Mesendoderm (in vitro differentiated cells): ENCODE measurements at regions not wholly inside any gene's neighbourhood (a gene's known extent, or its start where the extent isn't known, plus 50 kb on each side); places are given as distances from the start of the nearest gene placed in this dataset.

Source experiments
- DNase-seq: peaks from one replicate; pipeline ENCODE4 v3.0.0; 2013
- H2AK5ac ChIP-seq: 2 replicates; pipeline ENCODE4 v1.6.1; 2013; ENCODE audit warnings: low read length, inconsistent platforms
- H2BK120ac ChIP-seq: 2 replicates; pipeline ENCODE4 v1.6.1; 2013; ENCODE audit warnings: low read depth, mild to moderate bottlenecking, low read length, moderate library complexity, mixed read lengths
- H2BK15ac ChIP-seq: replicated peaks from 2 replicates; pipeline ENCODE4 v1.6.1; 2013; ENCODE audit warnings: low read depth, mild to moderate bottlenecking, moderate library complexity
- H2BK5ac ChIP-seq: 2 replicates; pipeline ENCODE4 v1.6.1; 2013; ENCODE audit warnings: low read length, inconsistent platforms
- H3K18ac ChIP-seq: 2 replicates; pipeline ENCODE4 v1.6.1; 2013; ENCODE audit warnings: mild to moderate bottlenecking, low read length, mixed read lengths
- H3K23ac ChIP-seq: one replicate; pipeline ENCODE4 v1.6.1; 2013; ENCODE audit warnings: low read length
- H3K27ac ChIP-seq: 2 replicates; pipeline ENCODE4 v1.5.1; 2013; ENCODE audit warnings: low read depth, mild to moderate bottlenecking, inconsistent platforms, low read length, moderate library complexity
- H3K27me3 ChIP-seq: 2 replicates; pipeline ENCODE4 v1.6.1; 2013; ENCODE audit warnings: low read length, control low read depth, mild to moderate bottlenecking, inconsistent platforms; ENCODE audit not compliant: insufficient read depth, poor library complexity
- H3K36me3 ChIP-seq: 2 replicates; pipeline ENCODE4 v1.6.1; 2013; ENCODE audit warnings: low read length, inconsistent platforms; ENCODE audit not compliant: control insufficient read depth, insufficient read depth
- H3K4ac ChIP-seq: one replicate; pipeline ENCODE4 v1.6.1; 2013; ENCODE audit warnings: low read depth, mild to moderate bottlenecking, low read length, moderate library complexity
- H3K4me1 ChIP-seq: 2 replicates; pipeline ENCODE4 v1.6.1; 2013; ENCODE audit warnings: low read depth, low read length, inconsistent platforms; ENCODE audit not compliant: control insufficient read depth
- H3K4me2 ChIP-seq: 2 replicates; pipeline ENCODE4 v1.6.1; 2013; ENCODE audit warnings: low read length
- H3K4me3 ChIP-seq: 2 replicates; pipeline ENCODE4 v1.5.1; 2013; ENCODE audit warnings: mild to moderate bottlenecking, low read length
- H3K56ac ChIP-seq: one replicate; pipeline ENCODE4 v1.6.1; 2013; ENCODE audit warnings: low read length
- H3K79me1 ChIP-seq: 2 replicates; pipeline ENCODE4 v1.6.1; 2013; ENCODE audit warnings: low read length, inconsistent platforms
- H3K79me2 ChIP-seq: 2 replicates; pipeline ENCODE4 v1.6.1; 2013; ENCODE audit warnings: mild to moderate bottlenecking, low read length; ENCODE audit not compliant: control insufficient read depth, insufficient read depth
- H3K9ac ChIP-seq: 2 replicates; pipeline ENCODE4 v1.6.1; 2013; ENCODE audit warnings: low read length, inconsistent platforms
- H4K5ac ChIP-seq: one replicate; pipeline ENCODE4 v1.6.1; 2013; ENCODE audit warnings: low read length
- H4K8ac ChIP-seq: one replicate; pipeline ENCODE4 v1.6.1; 2013; ENCODE audit warnings: low read depth, mild to moderate bottlenecking, control low read depth, low read length, moderate library complexity
- WGBS: extraction: QIAGEN DNeasy Blood & Tissue Kit; methylation state at CpG from one replicate; pipeline ENCODE4 v1.1.7; 2013; ENCODE audit warnings: low lambda C conversion rate, missing lambda C conversion rate; ENCODE audit not compliant: insufficient coverage; ENCODE audit errors: extremely low coverage; 5-methylcytosine and 5-hydroxymethylcytosine counted together

DNA sequence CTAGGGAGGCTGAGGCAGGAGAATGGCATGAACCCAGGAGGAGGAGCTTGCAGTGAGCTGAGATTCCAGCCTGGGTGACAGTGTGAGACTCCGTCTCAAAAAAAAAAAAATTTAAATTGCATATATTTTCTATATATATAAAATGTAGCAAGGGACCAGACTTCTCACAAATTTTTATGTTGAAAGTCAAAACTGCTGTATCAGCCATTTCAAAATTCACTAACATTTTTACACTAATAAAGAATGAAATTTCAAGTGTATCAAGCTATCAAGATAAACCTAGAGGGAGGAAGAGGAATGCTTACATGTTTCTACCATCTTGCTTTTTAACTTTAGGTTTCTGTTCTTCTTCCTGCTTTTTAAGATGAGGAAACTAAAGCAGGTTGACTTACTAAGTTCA is 464.0 kb downstream of the KCNJ3 start:
- H3K79me1 ChIP-seq = no peaks in the 10 kb centered on the region
- H3K27ac ChIP-seq = no peak overlapping the region
- H3K79me2 ChIP-seq = no peaks in the 10 kb centered on the region
- H3K36me3 ChIP-seq = no peaks in the 10 kb centered on the region
- no peak overlapping the region for H4K5ac ChIP-seq
- no peak overlapping the region for H2BK15ac ChIP-seq
- no peak overlapping the region for H3K9ac ChIP-seq
- H2BK120ac ChIP-seq = no peak overlapping the region
- H4K8ac ChIP-seq = no peak overlapping the region
- no peak overlapping the region for H2BK5ac ChIP-seq
- no peaks in the 10 kb centered on the region for H3K27me3 ChIP-seq
- H3K4me3 ChIP-seq = no peak overlapping the region
- no peak overlapping the region for H3K23ac ChIP-seq
- H3K4ac ChIP-seq = no peak overlapping the region
- WGBS = no CpG with 5 or more reads among the region's 1 CpG
- no peak overlapping the region for H2AK5ac ChIP-seq
- no peak overlapping the region for H3K4me2 ChIP-seq
- no peak for DNase-seq
- H3K18ac ChIP-seq = no peak overlapping the region
- H3K4me1 ChIP-seq = no peaks in the 10 kb centered on the region
- H3K56ac ChIP-seq = no peak overlapping the region

DNA sequence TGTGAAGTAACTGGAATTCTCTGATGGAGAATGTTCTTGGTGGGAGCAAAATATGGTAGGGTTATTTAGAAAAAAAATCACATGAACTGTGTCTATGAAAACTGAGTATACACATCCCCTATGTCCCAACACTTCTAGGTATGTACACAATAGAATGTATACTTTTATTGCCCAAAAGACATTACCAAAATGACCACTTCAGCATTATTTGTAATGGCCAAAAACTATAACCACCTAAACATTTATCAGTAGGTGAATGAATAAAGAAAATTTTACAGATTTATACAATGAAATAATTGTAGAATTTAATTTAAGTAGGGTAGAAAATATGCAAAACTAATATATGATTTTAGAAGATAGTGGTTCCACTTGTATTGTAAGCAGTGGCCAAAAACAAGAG is 462.8 kb downstream of the KCNJ3 start:
- Histone ChIP-seq H4K8ac (no peak overlapping the region), H3K9ac (no peak overlapping the region)
- no peak for DNase-seq

DNA sequence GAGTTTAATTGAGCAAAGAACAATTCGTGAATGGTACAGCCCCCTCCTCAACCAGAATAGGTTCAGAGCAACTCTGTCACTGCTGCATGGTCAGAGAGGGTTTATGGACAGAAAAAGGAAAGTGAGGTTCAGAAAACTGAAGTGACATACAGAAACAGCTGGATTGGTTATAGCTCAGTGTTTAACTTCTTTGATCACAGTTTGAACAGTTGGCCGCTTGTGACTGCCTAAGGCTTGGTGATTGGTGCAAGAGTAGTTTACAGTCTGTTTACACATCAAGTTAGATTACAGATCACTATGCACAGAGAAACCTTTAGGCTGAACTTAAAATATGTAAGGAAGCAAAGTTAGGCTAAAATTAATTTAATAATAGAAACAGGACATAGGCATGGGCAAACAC is 459.2 kb downstream of the KCNJ3 start:
- no peaks in the 10 kb centered on the region for H3K79me2 ChIP-seq
- no peak overlapping the region for H3K9ac ChIP-seq
- no peak overlapping the region for H2BK15ac ChIP-seq
- no peak overlapping the region for H3K23ac ChIP-seq
- no peak overlapping the region for H3K56ac ChIP-seq
- H2BK120ac ChIP-seq = no peak overlapping the region
- H4K8ac ChIP-seq = no peak overlapping the region
- no peaks in the 10 kb centered on the region for H3K27me3 ChIP-seq
- H3K4me3 ChIP-seq = no peak overlapping the region
- H3K4ac ChIP-seq = no peak overlapping the region
- no peak overlapping the region for H2AK5ac ChIP-seq
- no peak overlapping the region for H3K27ac ChIP-seq
- H3K4me2 ChIP-seq = no peak overlapping the region
- no peaks in the 10 kb centered on the region for H3K79me1 ChIP-seq
- no peak overlapping the region for H3K18ac ChIP-seq
- no peaks in the 10 kb centered on the region for H3K4me1 ChIP-seq
- no peak overlapping the region for H2BK5ac ChIP-seq
- WGBS = no CpG with 5 or more reads among the region's 2 CpGs
- no peak for DNase-seq
- H4K5ac ChIP-seq = no peak overlapping the region
- no peaks in the 10 kb centered on the region for H3K36me3 ChIP-seq

More for the DNA sequence above, 462.8 kb downstream of the KCNJ3 start:
- H3K18ac ChIP-seq = no peak overlapping the region
- no peak overlapping the region for H4K5ac ChIP-seq
- H3K79me1 ChIP-seq = no peaks in the 10 kb centered on the region
- H2BK15ac ChIP-seq = no peak overlapping the region
- no peaks in the 10 kb centered on the region for H3K36me3 ChIP-seq
- H3K23ac ChIP-seq = no peak overlapping the region
- H3K27ac ChIP-seq = no peak overlapping the region
- no peak overlapping the region for H2AK5ac ChIP-seq
- no peaks in the 10 kb centered on the region for H3K4me1 ChIP-seq
- H3K4me2 ChIP-seq = no peak overlapping the region
- H3K4ac ChIP-seq = no peak overlapping the region
- H3K79me2 ChIP-seq = no peaks in the 10 kb centered on the region
- H3K56ac ChIP-seq = no peak overlapping the region
- H3K27me3 ChIP-seq = no peaks in the 10 kb centered on the region
- H2BK120ac ChIP-seq = no peak overlapping the region
- no peak overlapping the region for H2BK5ac ChIP-seq
- H3K4me3 ChIP-seq = no peak overlapping the region

DNA sequence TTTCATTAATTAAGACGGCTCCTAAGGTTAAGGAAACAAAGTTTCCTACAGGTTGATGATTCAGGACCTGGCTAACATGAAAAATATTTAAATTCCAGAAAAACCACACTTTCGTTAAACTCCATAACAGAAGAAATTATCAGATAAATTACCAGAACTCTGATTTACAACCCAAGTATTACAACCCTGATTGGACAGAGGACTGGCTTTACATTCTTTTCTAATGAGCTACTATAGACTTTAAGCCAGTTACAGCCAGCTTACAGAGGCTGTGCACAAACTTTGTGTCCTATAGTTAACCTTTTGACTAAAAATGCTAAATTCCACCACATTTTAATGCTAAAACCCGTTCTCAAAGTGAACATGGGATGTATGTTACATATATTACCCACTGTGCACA is 458.6 kb downstream of the KCNJ3 start:
- Histone ChIP-seq H2AK5ac (no peak overlapping the region), H4K5ac (no peak overlapping the region), H3K23ac (no peak overlapping the region), H3K27me3 (no peaks in the 10 kb centered on the region), H4K8ac (no peak overlapping the region), H3K56ac (no peak overlapping the region), H3K79me2 (no peaks in the 10 kb centered on the region), H3K27ac (no peak overlapping the region), H2BK5ac (no peak overlapping the region), H3K9ac (no peak overlapping the region), H2BK15ac (no peak overlapping the region), H3K4me3 (no peak overlapping the region), H2BK120ac (no peak overlapping the region), H3K18ac (no peak overlapping the region), H3K4me1 (no peaks in the 10 kb centered on the region), H3K4me2 (no peak overlapping the region), H3K79me1 (no peaks in the 10 kb centered on the region), H3K36me3 (no peaks in the 10 kb centered on the region), H3K4ac (no peak overlapping the region)
- no CpG with 5 or more reads among the region's 3 CpGs for WGBS
- DNase-seq = no peak

DNA sequence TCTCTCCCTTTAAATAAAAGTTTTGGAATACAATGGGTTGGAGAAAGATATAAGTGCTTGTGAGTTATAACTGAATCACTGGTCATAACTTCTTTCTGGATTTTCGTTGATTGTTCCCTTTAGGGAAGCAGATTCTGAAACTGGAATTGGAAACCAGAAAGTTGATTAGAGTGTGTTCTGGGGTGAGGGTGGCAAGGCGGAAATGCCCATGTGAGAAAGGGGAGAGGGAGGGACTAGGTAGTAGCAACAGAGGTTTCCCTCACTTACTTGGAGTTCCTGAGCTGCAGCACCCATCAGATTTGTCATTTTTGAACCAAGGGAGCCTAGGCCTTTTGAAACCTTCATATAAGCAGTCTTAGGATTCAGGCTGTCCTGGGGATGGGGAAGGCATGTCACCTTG is 453.4 kb downstream of the KCNJ3 start:
- Histone ChIP-seq H3K9ac (no peak overlapping the region), H3K56ac (no peak overlapping the region), H3K4ac (no peak overlapping the region), H3K23ac (no peak overlapping the region), H2BK120ac (no peak overlapping the region), H3K4me1 (no peaks in the 10 kb centered on the region), H3K36me3 (no peaks in the 10 kb centered on the region), H2AK5ac (no peak overlapping the region), H3K27ac (no peak overlapping the region), H3K4me3 (no peak overlapping the region), H3K4me2 (no peak overlapping the region), H4K8ac (no peak overlapping the region), H4K5ac (no peak overlapping the region), H3K18ac (no peak overlapping the region), H3K79me1 (no peaks in the 10 kb centered on the region), H3K27me3 (no peaks in the 10 kb centered on the region), H2BK5ac (no peak overlapping the region), H2BK15ac (no peak overlapping the region), H3K79me2 (no peaks in the 10 kb centered on the region)
- DNase-seq = no peak
- WGBS = no CpG with 5 or more reads among the region's 2 CpGs

DNA sequence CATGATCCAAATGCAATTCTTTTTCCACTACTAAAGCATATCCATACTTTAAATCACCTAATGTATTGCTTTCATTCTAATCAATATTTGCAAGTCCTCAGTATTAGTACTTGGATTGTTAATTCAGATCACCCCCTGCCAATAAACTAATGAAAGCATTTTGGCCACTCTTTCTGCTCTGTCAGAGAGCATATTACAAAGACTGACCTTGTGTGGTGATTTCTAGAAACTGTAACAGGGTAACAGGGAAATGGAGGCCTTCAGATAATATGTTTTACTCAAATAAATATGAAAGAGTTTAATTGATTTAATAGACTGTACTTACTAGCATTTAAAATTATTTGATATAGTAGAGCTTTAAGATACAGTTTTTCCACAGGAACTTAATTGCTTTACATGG is 453.0 kb downstream of the KCNJ3 start:
- no peaks in the 10 kb centered on the region for H3K79me2 ChIP-seq
- no peak overlapping the region for H3K27ac ChIP-seq
- H2AK5ac ChIP-seq = no peak overlapping the region
- H3K27me3 ChIP-seq = no peaks in the 10 kb centered on the region
- no peak for DNase-seq
- no peak overlapping the region for H2BK120ac ChIP-seq
- no peak overlapping the region for H2BK5ac ChIP-seq
- no peak overlapping the region for H3K56ac ChIP-seq
- no peak overlapping the region for H4K5ac ChIP-seq
- no peak overlapping the region for H3K18ac ChIP-seq
- no peak overlapping the region for H3K23ac ChIP-seq
- no peak overlapping the region for H3K4me3 ChIP-seq
- no peak overlapping the region for H2BK15ac ChIP-seq
- no peaks in the 10 kb centered on the region for H3K36me3 ChIP-seq
- H4K8ac ChIP-seq = no peak overlapping the region
- no peak overlapping the region for H3K4me2 ChIP-seq
- no peak overlapping the region for H3K4ac ChIP-seq
- H3K79me1 ChIP-seq = no peaks in the 10 kb centered on the region
- no peaks in the 10 kb centered on the region for H3K4me1 ChIP-seq
- no peak overlapping the region for H3K9ac ChIP-seq
